ENCODE measurements at regions not wholly inside any gene's neighbourhood (a gene's known extent, or its start where the extent isn't known, plus 50 kb on each side); places are given as distances from the start of the nearest gene placed in this dataset.

- Mint-ChIP-seq H3K27me3 (ENCODE audit: low read depth) (no peaks in the 10 kb centered on the region), H3K4me3 (no peak overlapping the region), H3K36me3 (ENCODE audit: low read depth) (no peaks in the 10 kb centered on the region), H3K4me1 (no peaks in the 10 kb centered on the region), H3K27ac (no peak overlapping the region), H3K9me3 (no peaks in the 10 kb centered on the region)
- TF ChIP-seq CTCF (IDR thresholded peaks at IDR 0.05; ENCODE audit: unreplicated experiment in 3 of 3), result no peak
These were observed 56.9 kb upstream of the ALDH1A1 start for GRCh38 chr9:73009649-73010288.

- no peaks in the 10 kb centered on the region for H3K9me3 Mint-ChIP-seq
- H3K27ac Mint-ChIP-seq, result no peak overlapping the region
- no peaks in the 10 kb centered on the region for H3K27me3 Mint-ChIP-seq (ENCODE audit: low read depth)
- no peak overlapping the region for H3K4me3 Mint-ChIP-seq
- H3K4me1 Mint-ChIP-seq, result no peaks in the 10 kb centered on the region
- no peaks in the 10 kb centered on the region for H3K36me3 Mint-ChIP-seq (ENCODE audit: low read depth)
- no peak for TF ChIP-seq CTCF (IDR thresholded peaks at IDR 0.05; ENCODE audit: unreplicated experiment in 3 of 3)
These were observed 55.3 kb upstream of the ALDH1A1 start for GRCh38 chr9:73007966-73008672.

- Mint-ChIP-seq H3K27me3 (ENCODE audit: low read depth) (no peaks in the 10 kb centered on the region), H3K4me3 (no peak overlapping the region), H3K27ac (no peak overlapping the region), H3K9me3 (no peaks in the 10 kb centered on the region), H3K36me3 (ENCODE audit: low read depth) (no peaks in the 10 kb centered on the region), H3K4me1 (no peaks in the 10 kb centered on the region)
- TF ChIP-seq CTCF (IDR thresholded peaks at IDR 0.05; ENCODE audit: unreplicated experiment in 3 of 3), result no peak
These were observed 54.1 kb upstream of the ALDH1A1 start for GRCh38 chr9:73006986-73007385.

Data from nephron (organoid).